ENCODE measurements at regions not wholly inside any gene's neighbourhood (a gene's known extent, or its start where the extent isn't known, plus 50 kb on each side); places are given as distances from the start of the nearest gene placed in this dataset.

GRCh38 chr2:142316049-142316448 is 185.2 kb upstream of the LRP1B start:
- ChIA-PET CTCF (no interaction called here), POLR2A (no interaction called here)

More at GRCh38 chr2:142316049-142316448, 185.2 kb upstream of the LRP1B start:
- TF ChIP-seq FOXJ3 (CRISPR knock-in tag; IDR thresholded peaks at IDR 0.05) = no peak
- TF ChIP-seq CTCF (IDR thresholded peaks at IDR 0.05) = no peak
- TF ChIP-seq TCF12 (IDR thresholded peaks at IDR 0.05) = no peak
- TF ChIP-seq RFX5 (IDR thresholded peaks at IDR 0.05; ENCODE audit: low read length) = no peak
- no peak for TF ChIP-seq TAF1 (IDR thresholded peaks at IDR 0.05; ENCODE audit: borderline replicate concordance, low read depth, low read length)
- TF ChIP-seq MEF2A (IDR thresholded peaks at IDR 0.05; ENCODE audit: borderline replicate concordance, low read depth) = no peak
- TF ChIP-seq ZBTB33 (IDR thresholded peaks at IDR 0.05; ENCODE audit: borderline replicate concordance, low read depth) = no peak
- no peak for TF ChIP-seq EZH2phosphoT487 (IDR thresholded peaks at IDR 0.05; ENCODE audit: borderline replicate concordance, low read depth)
- TF ChIP-seq ELF1 (IDR thresholded peaks at IDR 0.05) = no peak
- no peak for TF ChIP-seq MAX (IDR thresholded peaks at IDR 0.05; ENCODE audit: low read depth)
- TF ChIP-seq USF1 (IDR thresholded peaks at IDR 0.05; ENCODE audit: borderline replicate concordance, low read depth) = no peak
- no peak for TF ChIP-seq SMC3 (IDR thresholded peaks at IDR 0.05; ENCODE audit: low read depth, low read length)
- TF ChIP-seq FOXM1 (IDR thresholded peaks at IDR 0.05; ENCODE audit: low read depth) = no peak
- TF ChIP-seq RAD21 (IDR thresholded peaks at IDR 0.05; ENCODE audit: low read length) = no peak
- no peak for TF ChIP-seq REST (IDR thresholded peaks at IDR 0.05; ENCODE audit: low read depth, low read length)
- no peak for TF ChIP-seq MXI1 (IDR thresholded peaks at IDR 0.05; ENCODE audit: low read depth, low read length)
- no peak for TF ChIP-seq CHD2 (IDR thresholded peaks at IDR 0.05; ENCODE audit: low read length, partially characterized antibody)
- no peak for TF ChIP-seq PBX3 (IDR thresholded peaks at IDR 0.05)
- TF ChIP-seq FOSL2 (IDR thresholded peaks at IDR 0.05; ENCODE audit: borderline replicate concordance, low read depth) = no peak
- no peak overlapping the region for H3K27ac ChIP-seq (ENCODE audit: low read depth in 2 of 2, low read length in 1 of 2)
- no peaks in the 10 kb centered on the region for H3K79me2 ChIP-seq (ENCODE audit: insufficient read depth)
- no peaks in the 10 kb centered on the region for H3K9me2 ChIP-seq
- no peaks in the 10 kb centered on the region for H3K4me1 ChIP-seq (ENCODE audit: control insufficient read depth in 1 of 2, insufficient read depth in 2 of 2, low read depth in 1 of 2, low read length in 1 of 2)
- no peak overlapping the region for H3K9ac ChIP-seq
- no peak overlapping the region for H3K4me2 ChIP-seq
- no peaks in the 10 kb centered on the region for H3K9me3 ChIP-seq
- no peak for DNase-seq
- H3K36me3 ChIP-seq (replicated peaks in 1 of 2; ENCODE audit: control insufficient read depth in 1 of 2, insufficient read depth in 2 of 2, low read length in 1 of 2) = no peaks in the 10 kb centered on the region
- no peaks in the 10 kb centered on the region for H3F3A ChIP-seq (replicated peaks; ENCODE audit: insufficient read depth)
- H4K20me1 ChIP-seq (ENCODE audit: insufficient read depth) = no peaks in the 10 kb centered on the region
- WGBS (ENCODE audit: low lambda C conversion rate) = 75% methylated on average over 4 of the region's 4 CpGs
- H3K4me3 ChIP-seq (ENCODE audit: low read depth in 2 of 2, low read length in 1 of 2) = no peak overlapping the region
- H2AFZ ChIP-seq (ENCODE audit: low read depth) = no peak overlapping the region
- H3K27me3 ChIP-seq (ENCODE audit: insufficient read depth) = no peaks in the 10 kb centered on the region
